ENCODE measurements at regions not wholly inside any gene's neighbourhood (a gene's known extent, or its start where the extent isn't known, plus 50 kb on each side); places are given as distances from the start of the nearest gene placed in this dataset.

GRCh38 chr15:29589416-29589815 is 232.9 kb downstream of the TJP1 start:
- no peaks in the 10 kb centered on the region for H3K9me2 ChIP-seq (ENCODE audit: low read depth, low read length)
- TF ChIP-seq, protein P1, sequence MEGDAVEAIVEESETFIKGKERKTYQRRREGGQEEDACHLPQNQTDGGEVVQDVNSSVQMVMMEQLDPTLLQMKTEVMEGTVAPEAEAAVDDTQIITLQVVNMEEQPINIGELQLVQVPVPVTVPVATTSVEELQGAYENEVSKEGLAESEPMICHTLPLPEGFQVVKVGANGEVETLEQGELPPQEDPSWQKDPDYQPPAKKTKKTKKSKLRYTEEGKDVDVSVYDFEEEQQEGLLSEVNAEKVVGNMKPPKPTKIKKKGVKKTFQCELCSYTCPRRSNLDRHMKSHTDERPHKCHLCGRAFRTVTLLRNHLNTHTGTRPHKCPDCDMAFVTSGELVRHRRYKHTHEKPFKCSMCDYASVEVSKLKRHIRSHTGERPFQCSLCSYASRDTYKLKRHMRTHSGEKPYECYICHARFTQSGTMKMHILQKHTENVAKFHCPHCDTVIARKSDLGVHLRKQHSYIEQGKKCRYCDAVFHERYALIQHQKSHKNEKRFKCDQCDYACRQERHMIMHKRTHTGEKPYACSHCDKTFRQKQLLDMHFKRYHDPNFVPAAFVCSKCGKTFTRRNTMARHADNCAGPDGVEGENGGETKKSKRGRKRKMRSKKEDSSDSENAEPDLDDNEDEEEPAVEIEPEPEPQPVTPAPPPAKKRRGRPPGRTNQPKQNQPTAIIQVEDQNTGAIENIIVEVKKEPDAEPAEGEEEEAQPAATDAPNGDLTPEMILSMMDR (IDR thresholded peaks at IDR 0.05; ENCODE audit: low read length), result no peak
- no peak for TF ChIP-seq EZH2 (IDR thresholded peaks at IDR 0.05; ENCODE audit: borderline replicate concordance, low read length)
- no peak overlapping the region for H2AFZ ChIP-seq (ENCODE audit: low read length)
- no peaks in the 10 kb centered on the region for H4K20me1 ChIP-seq (ENCODE audit: insufficient read depth, low read length)
- no peaks in the 10 kb centered on the region for H3K27me3 ChIP-seq (ENCODE audit: insufficient read depth, low read length)
- H3K27ac ChIP-seq (ENCODE audit: low read depth, low read length, poor library complexity, severe bottlenecking), result no peak overlapping the region
- H3K79me2 ChIP-seq (ENCODE audit: insufficient read depth, low read length), result no peaks in the 10 kb centered on the region
- no peak overlapping the region for H3K4me2 ChIP-seq (ENCODE audit: low read length)
- H3K4me1 ChIP-seq (ENCODE audit: insufficient read depth, low read length, severe bottlenecking), result no peaks in the 10 kb centered on the region
- H3K9ac ChIP-seq (ENCODE audit: low read length), result no peak overlapping the region
- no peaks in the 10 kb centered on the region for H3K9me3 ChIP-seq (ENCODE audit: low read length)
- no peaks in the 10 kb centered on the region for H3F3A ChIP-seq (ENCODE audit: insufficient read depth, low read length)
- no peaks in the 10 kb centered on the region for H3K36me3 ChIP-seq (ENCODE audit: insufficient read depth, low read length)
- H3K4me3 ChIP-seq (ENCODE audit: low read depth, low read length, poor library complexity, severe bottlenecking), result no peak overlapping the region

DNA sequence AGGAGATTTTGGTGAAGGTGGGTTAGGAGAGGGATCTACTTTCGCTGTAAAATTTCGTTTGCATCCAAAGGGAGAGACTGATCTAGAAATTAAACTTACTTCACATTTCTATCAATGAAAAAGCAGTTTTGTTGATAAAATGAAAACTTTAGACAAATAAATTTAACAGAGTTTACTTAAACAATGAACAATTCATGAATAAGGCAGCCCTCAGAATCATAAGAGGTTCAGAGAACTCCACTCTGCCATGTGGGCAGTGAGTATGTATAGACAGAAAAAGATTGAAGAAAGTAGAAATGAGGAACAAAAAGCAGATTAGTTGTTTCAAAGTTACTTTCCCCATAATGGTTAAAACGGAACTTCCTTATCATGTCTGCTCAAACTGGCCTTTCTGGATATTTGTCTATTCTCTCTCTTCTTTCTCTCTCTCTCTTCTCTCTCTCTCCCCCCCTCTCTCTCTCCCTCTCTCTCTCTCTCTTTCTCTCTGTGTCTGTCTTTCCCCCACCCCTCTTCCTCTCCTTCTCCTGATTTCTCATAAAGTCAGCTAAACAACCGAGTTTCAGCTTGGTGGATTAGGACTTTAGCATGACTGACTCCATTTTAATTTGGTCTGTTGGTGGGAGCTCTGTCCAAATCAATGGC is 248.9 kb downstream of the TJP1 start:
- Histone ChIP-seq H3K36me3 (ENCODE audit: insufficient read depth, low read length) (no peaks in the 10 kb centered on the region), H3K9ac (ENCODE audit: low read length) (no peak overlapping the region), H3F3A (ENCODE audit: insufficient read depth, low read length) (no peaks in the 10 kb centered on the region), H4K20me1 (ENCODE audit: insufficient read depth, low read length) (no peaks in the 10 kb centered on the region), H3K27ac (ENCODE audit: low read depth, low read length, poor library complexity, severe bottlenecking) (no peak overlapping the region), H3K9me2 (ENCODE audit: low read depth, low read length) (no peaks in the 10 kb centered on the region), H3K4me3 (ENCODE audit: low read depth, low read length, poor library complexity, severe bottlenecking) (no peak overlapping the region), H3K79me2 (ENCODE audit: insufficient read depth, low read length) (no peaks in the 10 kb centered on the region), H3K4me1 (ENCODE audit: insufficient read depth, low read length, severe bottlenecking) (no peaks in the 10 kb centered on the region), H3K4me2 (ENCODE audit: low read length) (no peak overlapping the region), H3K9me3 (ENCODE audit: low read length) (no peaks in the 10 kb centered on the region), H3K27me3 (ENCODE audit: insufficient read depth, low read length) (no peaks in the 10 kb centered on the region), H2AFZ (ENCODE audit: low read length) (no peak overlapping the region)
- TF ChIP-seq EZH2 (IDR thresholded peaks at IDR 0.05; ENCODE audit: borderline replicate concordance, low read length), result no peak

DNA sequence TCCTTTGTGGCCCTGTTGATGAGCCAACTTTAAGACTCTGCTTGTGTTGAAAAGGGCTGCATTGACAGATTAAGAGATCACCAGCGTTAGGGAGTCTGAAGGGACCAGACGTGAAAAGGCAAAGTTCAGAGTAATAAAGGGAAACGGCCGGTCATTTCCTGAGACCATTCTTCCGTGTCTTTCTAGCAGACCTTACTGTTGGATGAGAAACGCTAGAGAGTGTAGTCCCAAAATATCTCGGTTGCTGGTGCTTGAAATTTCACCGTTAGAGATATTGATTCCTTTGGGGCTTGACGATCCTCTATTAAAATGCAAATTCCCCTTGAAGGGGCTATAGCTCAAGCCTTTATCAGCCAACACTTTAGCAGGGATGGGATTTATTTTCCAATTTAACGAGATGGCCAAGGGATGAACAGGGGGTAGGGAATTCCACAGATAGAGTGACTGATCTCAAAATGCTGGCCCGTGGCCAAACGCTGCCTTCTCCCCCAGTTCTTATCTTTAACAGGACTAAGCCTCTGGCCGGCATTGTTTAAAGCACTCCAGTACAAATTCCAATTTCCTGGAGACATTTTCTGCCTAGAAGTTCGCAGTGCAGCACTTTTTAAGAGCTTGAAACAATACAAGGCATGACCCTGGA is 250.4 kb downstream of the TJP1 start:
- no peak overlapping the region for H3K27ac ChIP-seq (ENCODE audit: low read depth, low read length, poor library complexity, severe bottlenecking)
- H3F3A ChIP-seq (ENCODE audit: insufficient read depth, low read length), result no peaks in the 10 kb centered on the region
- H3K79me2 ChIP-seq (ENCODE audit: insufficient read depth, low read length), result no peaks in the 10 kb centered on the region
- no peaks in the 10 kb centered on the region for H3K9me2 ChIP-seq (ENCODE audit: low read depth, low read length)
- H3K36me3 ChIP-seq (ENCODE audit: insufficient read depth, low read length), result no peaks in the 10 kb centered on the region
- H3K9ac ChIP-seq (ENCODE audit: low read length), result no peak overlapping the region
- no peaks in the 10 kb centered on the region for H4K20me1 ChIP-seq (ENCODE audit: insufficient read depth, low read length)
- H2AFZ ChIP-seq (ENCODE audit: low read length), result no peak overlapping the region
- H3K4me1 ChIP-seq (ENCODE audit: insufficient read depth, low read length, severe bottlenecking), result no peaks in the 10 kb centered on the region
- H3K27me3 ChIP-seq (ENCODE audit: insufficient read depth, low read length), result no peaks in the 10 kb centered on the region
- TF ChIP-seq EZH2 (IDR thresholded peaks at IDR 0.05; ENCODE audit: borderline replicate concordance, low read length), result no peak
- TF ChIP-seq, protein P1 (IDR thresholded peaks at IDR 0.05; ENCODE audit: low read length), result no peak
- no peaks in the 10 kb centered on the region for H3K9me3 ChIP-seq (ENCODE audit: low read length)
- H3K4me3 ChIP-seq (ENCODE audit: low read depth, low read length, poor library complexity, severe bottlenecking), result no peak overlapping the region
- H3K4me2 ChIP-seq (ENCODE audit: low read length), result no peak overlapping the region
